H9 (cell line): ENCODE measurements at regions not wholly inside any gene's neighbourhood (a gene's known extent, or its start where the extent isn't known, plus 50 kb on each side); places are given as distances from the start of the nearest gene placed in this dataset.

ENCODE experiments used
- DNase-seq: peaks from one replicate; pipeline ENCODE4 v3.0.0-alpha.2; 2017
- H2AFZ ChIP-seq: one replicate; pipeline ENCODE4 v1.6.1; 2013; ENCODE audit warnings: mild to moderate bottlenecking, low read length, control low read depth, moderate library complexity
- H2AK5ac ChIP-seq: 2 replicates; pipeline ENCODE4 v1.6.1; 2013; ENCODE audit warnings: low read length, control low read depth, mixed read lengths; ENCODE audit not compliant: insufficient read length
- H2BK120ac ChIP-seq: one replicate; pipeline ENCODE4 v1.6.1; 2013; ENCODE audit warnings: low read depth, mild to moderate bottlenecking, low read length, control low read depth, inconsistent platforms; ENCODE audit not compliant: poor library complexity, severe bottlenecking
- H2BK12ac ChIP-seq: 2 replicates; pipeline ENCODE4 v1.6.1; 2013; ENCODE audit warnings: low read length, control low read depth, mixed read lengths, low read depth; ENCODE audit not compliant: insufficient read length
- H2BK15ac ChIP-seq: 2 replicates; pipeline ENCODE4 v1.6.1; 2013; ENCODE audit warnings: low read depth, low read length, control low read depth
- H2BK20ac ChIP-seq: one replicate; pipeline ENCODE4 v1.6.1; 2013; ENCODE audit warnings: low read depth, mild to moderate bottlenecking, low read length, control low read depth, inconsistent platforms; ENCODE audit not compliant: poor library complexity, severe bottlenecking
- H2BK5ac ChIP-seq: 2 replicates; pipeline ENCODE4 v1.6.1; 2013; ENCODE audit warnings: low read length, control low read depth, mixed read lengths; ENCODE audit not compliant: insufficient read length
- H3K14ac ChIP-seq: 2 replicates; pipeline ENCODE4 v1.6.1; 2013; ENCODE audit warnings: low read length, control low read depth; ENCODE audit not compliant: insufficient read depth
- H3K18ac ChIP-seq: 2 replicates; pipeline ENCODE4 v1.6.1; 2013; ENCODE audit warnings: low read depth, mild to moderate bottlenecking, mixed read lengths, low read length, control low read depth; ENCODE audit not compliant: insufficient read length
- H3K23ac ChIP-seq: 2 replicates; pipeline ENCODE4 v1.6.1; 2013; ENCODE audit warnings: low read length, control low read depth, mixed read lengths, low read depth; ENCODE audit not compliant: insufficient read length
- H3K23me2 ChIP-seq: 2 replicates; pipeline ENCODE4 v1.6.1; 2013; ENCODE audit warnings: low read depth, mild to moderate bottlenecking, mixed read lengths, low read length, control low read depth; ENCODE audit not compliant: insufficient read length, poor library complexity, severe bottlenecking
- H3K27ac ChIP-seq: 2 replicates; pipeline ENCODE4 v1.5.1; 2013; ENCODE audit warnings: low read length, control low read depth, mixed read lengths, low read depth; ENCODE audit not compliant: insufficient read length
- H3K27me3 ChIP-seq: 2 replicates; pipeline ENCODE4 v1.6.1; 2013; ENCODE audit warnings: low read length, control low read depth, inconsistent platforms; ENCODE audit not compliant: insufficient read depth
- H3K4ac ChIP-seq: 2 replicates; pipeline ENCODE4 v1.6.1; 2013; ENCODE audit warnings: low read depth, mild to moderate bottlenecking, control low read depth, inconsistent platforms, low read length, moderate library complexity
- H3K4me1 ChIP-seq: 2 replicates; pipeline ENCODE4 v1.6.1; 2013; ENCODE audit warnings: low read length, control low read depth, inconsistent platforms; ENCODE audit not compliant: insufficient read depth
- H3K4me2 ChIP-seq: 2 replicates; pipeline ENCODE4 v1.6.1; 2013; ENCODE audit warnings: low read length, control low read depth, mixed read lengths; ENCODE audit not compliant: insufficient read length, insufficient read depth
- H3K56ac ChIP-seq: 2 replicates; pipeline ENCODE4 v1.6.1; 2013; ENCODE audit warnings: low read depth, mild to moderate bottlenecking, mixed read lengths, low read length, control low read depth; ENCODE audit not compliant: insufficient read length
- H3K79me1 ChIP-seq: 2 replicates; pipeline ENCODE4 v1.6.1; 2013; ENCODE audit warnings: low read depth, mild to moderate bottlenecking, moderate library complexity, low read length, control low read depth, inconsistent platforms; ENCODE audit not compliant: insufficient read depth, poor library complexity, severe bottlenecking
- H3K79me2 ChIP-seq: 2 replicates; pipeline ENCODE4 v1.6.1; 2013; ENCODE audit warnings: low read length, control low read depth, inconsistent platforms; ENCODE audit not compliant: insufficient read depth
- H3K9ac ChIP-seq: 2 replicates; pipeline ENCODE4 v1.6.1; 2013; ENCODE audit warnings: low read length, control low read depth, mixed read lengths; ENCODE audit not compliant: insufficient read length; ENCODE audit errors: extremely low read depth
- H3K9me3 ChIP-seq: one replicate; pipeline ENCODE4 v1.6.1; 2013; ENCODE audit warnings: low read depth, low read length, inconsistent platforms; ENCODE audit not compliant: control insufficient read depth
- H3T11ph ChIP-seq: one replicate; pipeline ENCODE4 v1.6.1; 2013; ENCODE audit warnings: mild to moderate bottlenecking, low read length, control low read depth, inconsistent platforms
- H4K20me1 ChIP-seq: one replicate; pipeline ENCODE4 v1.6.1; 2013; ENCODE audit not compliant: control insufficient read depth, insufficient read length, insufficient read depth
- H4K5ac ChIP-seq: 2 replicates; pipeline ENCODE4 v1.6.1; 2013; ENCODE audit warnings: low read depth, mild to moderate bottlenecking, mixed read lengths, low read length, control low read depth; ENCODE audit not compliant: insufficient read length
- H4K8ac ChIP-seq: replicated peaks from 2 replicates; pipeline ENCODE4 v1.6.1; 2013; ENCODE audit warnings: low read length, control low read depth, mixed read lengths, low read depth; ENCODE audit not compliant: insufficient read length
- H4K91ac ChIP-seq: 2 replicates; pipeline ENCODE4 v1.6.1; 2013; ENCODE audit warnings: low read depth, mild to moderate bottlenecking, moderate library complexity, mixed read lengths, low read length, control low read depth; ENCODE audit not compliant: insufficient read length
- H3K27ac Mint-ChIP-seq, 3 experiments: 2 replicates in 2 of 3; 3 replicates in 1 of 3; pipeline ENCODE4 v1.8.0; 2020 to 2021; ENCODE audit warnings: mixed read lengths in 3 of 3, mild to moderate bottlenecking in 1 of 3, moderate library complexity in 1 of 3
- H3K27me3 Mint-ChIP-seq: 2 replicates; pipeline ENCODE4 v1.8.0; 2021; ENCODE audit warnings: low read depth, mild to moderate bottlenecking, moderate library complexity, mixed read lengths
- H3K36me3 Mint-ChIP-seq, 3 experiments: 2 replicates in 2 of 3; 3 replicates in 1 of 3; pipeline ENCODE4 v1.8.0; 2020 to 2021; ENCODE audit warnings: low read depth in 3 of 3, mixed read lengths in 3 of 3; ENCODE audit not compliant: insufficient read depth in 1 of 3
- H3K4me1 Mint-ChIP-seq, 2 experiments: 2 replicates each; pipeline ENCODE4 v1.8.0; 2020; ENCODE audit warnings: mixed read lengths in 2 of 2
- H3K4me3 Mint-ChIP-seq, 2 experiments: 2 replicates in 1 of 2; 3 replicates in 1 of 2; pipeline ENCODE4 v1.8.0; 2020 to 2021; ENCODE audit warnings: mild to moderate bottlenecking in 2 of 2, mixed read lengths in 2 of 2, moderate library complexity in 1 of 2
- H3K9me3 Mint-ChIP-seq, 2 experiments: 2 replicates in 1 of 2; 3 replicates in 1 of 2; pipeline ENCODE4 v1.8.0; 2020; ENCODE audit warnings: mild to moderate bottlenecking in 2 of 2, mixed read lengths in 2 of 2, moderate library complexity in 1 of 2
- WGBS: extraction: QIAGEN DNeasy Blood & Tissue Kit; methylation state at CpG from one replicate; pipeline ENCODE4 v1.1.7; 2013; ENCODE audit warnings: missing lambda C conversion rate, low lambda C conversion rate, mixed read lengths; ENCODE audit not compliant: insufficient read length; ENCODE audit errors: extremely low coverage; 5-methylcytosine and 5-hydroxymethylcytosine counted together
- TF ChIP-seq, protein P1 (sequence below): fragments of 200-600 bp; sonication (generic); conservative IDR thresholded peaks from 3 replicates; pipeline ENCODE4 v1.8.0; 2021; ENCODE audit warnings: antibody characterized with exemption, mild to moderate bottlenecking

GRCh38 chr2:238638100-238638981 lies 209.5 kb upstream of the TWIST2 start:
- Mint-ChIP-seq H3K36me3 (no peaks in the 10 kb centered on the region), H3K27me3 (peaks cover 14% of the 10 kb centered on the region), H3K27ac (no peak overlapping the region), H3K4me3 (no peak overlapping the region), H3K9me3 (no peaks in the 10 kb centered on the region), H3K4me1 (no peaks in the 10 kb centered on the region)
- H2BK12ac ChIP-seq = no peak overlapping the region
- no peak for DNase-seq
- TF ChIP-seq, protein P1, sequence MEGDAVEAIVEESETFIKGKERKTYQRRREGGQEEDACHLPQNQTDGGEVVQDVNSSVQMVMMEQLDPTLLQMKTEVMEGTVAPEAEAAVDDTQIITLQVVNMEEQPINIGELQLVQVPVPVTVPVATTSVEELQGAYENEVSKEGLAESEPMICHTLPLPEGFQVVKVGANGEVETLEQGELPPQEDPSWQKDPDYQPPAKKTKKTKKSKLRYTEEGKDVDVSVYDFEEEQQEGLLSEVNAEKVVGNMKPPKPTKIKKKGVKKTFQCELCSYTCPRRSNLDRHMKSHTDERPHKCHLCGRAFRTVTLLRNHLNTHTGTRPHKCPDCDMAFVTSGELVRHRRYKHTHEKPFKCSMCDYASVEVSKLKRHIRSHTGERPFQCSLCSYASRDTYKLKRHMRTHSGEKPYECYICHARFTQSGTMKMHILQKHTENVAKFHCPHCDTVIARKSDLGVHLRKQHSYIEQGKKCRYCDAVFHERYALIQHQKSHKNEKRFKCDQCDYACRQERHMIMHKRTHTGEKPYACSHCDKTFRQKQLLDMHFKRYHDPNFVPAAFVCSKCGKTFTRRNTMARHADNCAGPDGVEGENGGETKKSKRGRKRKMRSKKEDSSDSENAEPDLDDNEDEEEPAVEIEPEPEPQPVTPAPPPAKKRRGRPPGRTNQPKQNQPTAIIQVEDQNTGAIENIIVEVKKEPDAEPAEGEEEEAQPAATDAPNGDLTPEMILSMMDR = no peak
- no peak overlapping the region for H3K18ac ChIP-seq
- no peak overlapping the region for H3K9ac ChIP-seq
- no peak overlapping the region for H2BK5ac ChIP-seq
- no peak overlapping the region for H2AFZ ChIP-seq
- H2BK15ac ChIP-seq = no peak overlapping the region
- H2AK5ac ChIP-seq = no peak overlapping the region
- no peak overlapping the region for H2BK120ac ChIP-seq
- no peak overlapping the region for H3K14ac ChIP-seq
- H3K9me3 ChIP-seq = no peaks in the 10 kb centered on the region
- H3K4ac ChIP-seq = no peak overlapping the region
- H3K23me2 ChIP-seq = no peaks in the 10 kb centered on the region
- H3K56ac ChIP-seq = no peak overlapping the region
- no peak overlapping the region for H3K4me2 ChIP-seq
- no peak overlapping the region for H4K91ac ChIP-seq
- H3K4me1 ChIP-seq = no peaks in the 10 kb centered on the region
- H3K23ac ChIP-seq = no peak overlapping the region
- whole genome bisulfite sequencing = no CpG with 5 or more reads among the region's 20 CpGs
- H3K79me1 ChIP-seq = no peaks in the 10 kb centered on the region
- H4K20me1 ChIP-seq = no peaks in the 10 kb centered on the region
- no peaks in the 10 kb centered on the region for H3K27me3 ChIP-seq
- H2BK20ac ChIP-seq = no peak overlapping the region
- H3K27ac ChIP-seq = no peak overlapping the region
- H4K8ac ChIP-seq = no peak overlapping the region
- H3T11ph ChIP-seq = no peak overlapping the region
- no peak overlapping the region for H4K5ac ChIP-seq
- no peaks in the 10 kb centered on the region for H3K79me2 ChIP-seq
